ENCODE measurements at regions not wholly inside any gene's neighbourhood (a gene's known extent, or its start where the extent isn't known, plus 50 kb on each side); places are given as distances from the start of the nearest gene placed in this dataset.
A peak's percentile ranks its signal among the peaks of the same experiment; 100 is the strongest.
"Not testable (repeated sequence)": the region's sequence is repeated elsewhere in the genome, so short reads cannot be mapped to it uniquely, and the experiment has no call there.

GRCh38 chr1:232743999-232744398, 61.2 kb upstream of the MAP10 start:
- no peak overlapping the region for H3K4me3 Mint-ChIP-seq
- no peak overlapping the region for H3K27ac Mint-ChIP-seq (ENCODE audit: unreplicated experiment)
- no peaks in the 10 kb centered on the region for H3K4me1 Mint-ChIP-seq
- H3K36me3 Mint-ChIP-seq (ENCODE audit: low read depth): peaks cover 10% of the 10 kb centered on the region
- H3K9me3 Mint-ChIP-seq: peaks cover 17% of the 10 kb centered on the region
- no peak for DNase-seq (ENCODE audit: low read depth, low spot score)
- TF ChIP-seq CTCF (conservative IDR thresholded peaks at IDR 0.05): no peak
- no peaks in the 10 kb centered on the region for H3K27me3 Mint-ChIP-seq (ENCODE audit: low read depth)

- no peak overlapping the region for H3K4me3 Mint-ChIP-seq
- no peaks in the 10 kb centered on the region for H3K4me1 Mint-ChIP-seq
Observed at GRCh38 chr1:232744847-232745246, 60.4 kb upstream of the MAP10 start.

GRCh38 chr1:232745698-232746097, 59.5 kb upstream of the MAP10 start:
- Mint-ChIP-seq H3K9me3 (peaks cover 22% of the 10 kb centered on the region), H3K36me3 (ENCODE audit: low read depth) (peaks cover 11% of the 10 kb centered on the region), H3K27ac (ENCODE audit: unreplicated experiment) (peak overlapping the region; percentile 48)
- not testable (repeated sequence) for H3K27me3 Mint-ChIP-seq (ENCODE audit: low read depth); DNase-seq (ENCODE audit: low read depth, low spot score); H3K4me1 Mint-ChIP-seq; H3K4me3 Mint-ChIP-seq

More at GRCh38 chr1:232744847-232745246, 60.4 kb upstream of the MAP10 start:
- no peaks in the 10 kb centered on the region for H3K27me3 Mint-ChIP-seq (ENCODE audit: low read depth)
- H3K9me3 Mint-ChIP-seq: peaks cover 22% of the 10 kb centered on the region
- no peak for DNase-seq (ENCODE audit: low read depth, low spot score)
- no peak for TF ChIP-seq CTCF (conservative IDR thresholded peaks at IDR 0.05)
- peaks cover 11% of the 10 kb centered on the region for H3K36me3 Mint-ChIP-seq (ENCODE audit: low read depth)
- no peak overlapping the region for H3K27ac Mint-ChIP-seq (ENCODE audit: unreplicated experiment)

- no peak for TF ChIP-seq CTCF (conservative IDR thresholded peaks at IDR 0.05)
- H3K36me3 Mint-ChIP-seq (ENCODE audit: low read depth): peaks cover 11% of the 10 kb centered on the region
- peak overlapping the region; percentile 79 for H3K27ac Mint-ChIP-seq (ENCODE audit: unreplicated experiment)
- no peaks in the 10 kb centered on the region for H3K27me3 Mint-ChIP-seq (ENCODE audit: low read depth)
- DNase-seq (ENCODE audit: low read depth, low spot score): no peak
- no peaks in the 10 kb centered on the region for H3K4me1 Mint-ChIP-seq
- peaks cover 18% of the 10 kb centered on the region for H3K9me3 Mint-ChIP-seq
- H3K4me3 Mint-ChIP-seq: no peak overlapping the region
Observed at GRCh38 chr1:232748910-232749368, 56.3 kb upstream of the MAP10 start.

GRCh38 chr1:232751393-232752140, 53.6 kb upstream of the MAP10 start:
- Mint-ChIP-seq H3K36me3 (ENCODE audit: low read depth) (peaks cover 7% of the 10 kb centered on the region), H3K9me3 (peaks cover 14% of the 10 kb centered on the region), H3K27me3 (ENCODE audit: low read depth) (no peaks in the 10 kb centered on the region), H3K27ac (ENCODE audit: unreplicated experiment) (no peak overlapping the region), H3K4me3 (no peak overlapping the region), H3K4me1 (no peaks in the 10 kb centered on the region)
- no peak for DNase-seq (ENCODE audit: low read depth, low spot score)
- no peak for TF ChIP-seq CTCF (conservative IDR thresholded peaks at IDR 0.05)

- Mint-ChIP-seq H3K4me3 (no peak overlapping the region), H3K27me3 (ENCODE audit: low read depth) (no peaks in the 10 kb centered on the region), H3K9me3 (peaks cover 12% of the 10 kb centered on the region), H3K27ac (ENCODE audit: unreplicated experiment) (no peak overlapping the region), H3K36me3 (ENCODE audit: low read depth) (peaks cover 7% of the 10 kb centered on the region), H3K4me1 (no peaks in the 10 kb centered on the region)
- DNase-seq (ENCODE audit: low read depth, low spot score): no peak
- no peak for TF ChIP-seq CTCF (conservative IDR thresholded peaks at IDR 0.05)
Observed at GRCh38 chr1:232752365-232752764, 52.9 kb upstream of the MAP10 start.

Measured in neural crest cell (in vitro differentiated cells).